ENCODE measurements at regions not wholly inside any gene's neighbourhood (a gene's known extent, or its start where the extent isn't known, plus 50 kb on each side); places are given as distances from the start of the nearest gene placed in this dataset.

- no peak overlapping the region for H3K4me2 ChIP-seq (replicated peaks; ENCODE audit: extremely low read depth, low read length, poor library complexity, severe bottlenecking)
- no peak overlapping the region for H3K9ac ChIP-seq (ENCODE audit: insufficient read depth, low read length, poor library complexity, severe bottlenecking)
- H3K36me3 Mint-ChIP-seq, result no peaks in the 10 kb centered on the region
- WGBS (ENCODE audit: insufficient coverage), result 80% methylated on average over 1 of the region's 7 CpGs
- no peak overlapping the region for H3K4me3 Mint-ChIP-seq
- no peaks in the 10 kb centered on the region for H3K79me2 ChIP-seq (ENCODE audit: insufficient read depth, low read length)
- no peak overlapping the region for H3K27ac Mint-ChIP-seq
- TF ChIP-seq CTCF (IDR thresholded peaks at IDR 0.05), result no peak
- no peaks in the 10 kb centered on the region for H3K4me1 ChIP-seq (ENCODE audit: control insufficient read depth in 1 of 2, insufficient read depth in 2 of 2, low read length in 2 of 2)
- H4K20me1 ChIP-seq (ENCODE audit: insufficient read depth, low read length), result no peaks in the 10 kb centered on the region
- H3K27me3 ChIP-seq (ENCODE audit: control insufficient read depth in 2 of 2, insufficient read depth in 2 of 2, low read length in 2 of 2), result peaks cover 4 to 5% of the 10 kb centered on the region in 2 donors
- intact Hi-C loops (cut with micrococcal nuclease), result no loop called here
- no peak overlapping the region for H3K4me3 ChIP-seq (replicated peaks in 1 of 3; ENCODE audit: low read depth in 2 of 3, low read length in 3 of 3)
- no peaks in the 10 kb centered on the region for H3K36me3 ChIP-seq (replicated peaks in 1 of 2; ENCODE audit: control insufficient read depth in 1 of 2, insufficient read depth in 2 of 2, low read length in 2 of 2)
- no peak overlapping the region for H3K27ac ChIP-seq (ENCODE audit: low read depth in 1 of 2, low read length in 2 of 2)
- H3K9me3 ChIP-seq (replicated peaks in 1 of 2; ENCODE audit: control insufficient read depth in 1 of 2, insufficient read depth in 1 of 2, low read length in 2 of 2), result no peaks in the 10 kb centered on the region
- H3K9me3 Mint-ChIP-seq, result no peaks in the 10 kb centered on the region
- H3K27me3 Mint-ChIP-seq (ENCODE audit: low read depth in 3 of 3), result peaks cover 11 to 28% (median 17%) of the 10 kb centered on the region in 3 donors
- DNase-seq, result no peak
- H3K4me1 Mint-ChIP-seq, result no peaks in the 10 kb centered on the region
- no peak overlapping the region for H2AFZ ChIP-seq (ENCODE audit: insufficient read depth, low read depth, low read length, poor library complexity, severe bottlenecking)
Measured at GRCh38 chr19:30712431-30713337, 340.5 kb downstream of the ZNF536 start.

- Histone ChIP-seq H3K36me3 (replicated peaks in 1 of 2; ENCODE audit: control insufficient read depth in 1 of 2, insufficient read depth in 2 of 2, low read length in 2 of 2) (no peaks in the 10 kb centered on the region), H3K9me3 (replicated peaks in 1 of 2; ENCODE audit: control insufficient read depth in 1 of 2, insufficient read depth in 1 of 2, low read length in 2 of 2) (no peaks in the 10 kb centered on the region), H3K27ac (ENCODE audit: low read depth in 1 of 2, low read length in 2 of 2) (no peak overlapping the region), H3K4me1 (ENCODE audit: control insufficient read depth in 1 of 2, insufficient read depth in 2 of 2, low read length in 2 of 2) (no peaks in the 10 kb centered on the region), H3K79me2 (ENCODE audit: insufficient read depth, low read length) (no peaks in the 10 kb centered on the region), H4K20me1 (ENCODE audit: insufficient read depth, low read length) (no peaks in the 10 kb centered on the region), H3K4me3 (replicated peaks in 1 of 3; ENCODE audit: low read depth in 2 of 3, low read length in 3 of 3) (no peak overlapping the region), H2AFZ (ENCODE audit: insufficient read depth, low read depth, low read length, poor library complexity, severe bottlenecking) (no peak overlapping the region), H3K27me3 (ENCODE audit: control insufficient read depth in 2 of 2, insufficient read depth in 2 of 2, low read length in 2 of 2) (peaks cover 4 to 5% of the 10 kb centered on the region in 2 donors), H3K9ac (ENCODE audit: insufficient read depth, low read length, poor library complexity, severe bottlenecking) (no peak overlapping the region), H3K4me2 (replicated peaks; ENCODE audit: extremely low read depth, low read length, poor library complexity, severe bottlenecking) (no peak overlapping the region)
- DNase-seq, result no peak
- Mint-ChIP-seq H3K27ac (no peak overlapping the region), H3K4me3 (no peak overlapping the region), H3K4me1 (no peaks in the 10 kb centered on the region), H3K27me3 (ENCODE audit: low read depth in 3 of 3) (peaks cover 11 to 25% (median 17%) of the 10 kb centered on the region in 3 donors), H3K36me3 (no peaks in the 10 kb centered on the region), H3K9me3 (peaks cover 0 to 2% (median 0%) of the 10 kb centered on the region in 7 donors)
- TF ChIP-seq CTCF (IDR thresholded peaks at IDR 0.05), result no peak
- no CpG with 5 or more reads among the region's 4 CpGs for WGBS (ENCODE audit: insufficient coverage)
- intact Hi-C loops (cut with micrococcal nuclease), result no loop called here
Measured at GRCh38 chr19:30711826-30712225, 339.6 kb downstream of the ZNF536 start.
